Mesothelial cell of epicardium (in vitro differentiated cells): ENCODE measurements at regions not wholly inside any gene's neighbourhood (a gene's known extent, or its start where the extent isn't known, plus 50 kb on each side); places are given as distances from the start of the nearest gene placed in this dataset.
A peak's percentile ranks its signal among the peaks of the same experiment; 100 is the strongest.

Experiments used
- DNase-seq, 2 experiments: peaks; one replicate each; pipeline ENCODE4 v3.0.0; 2021; ENCODE audit warnings: low spot score in 2 of 2; ENCODE audit not compliant: unreplicated experiment in 2 of 2
- H3K27ac Mint-ChIP-seq: 2 replicates; pipeline ENCODE4 v1.8.0; 2021; ENCODE audit warnings: mixed read lengths
- H3K27me3 Mint-ChIP-seq: 2 replicates; pipeline ENCODE4 v1.8.0; 2021; ENCODE audit warnings: low read depth, mixed read lengths
- H3K36me3 Mint-ChIP-seq: 2 replicates; pipeline ENCODE4 v1.8.0; 2021; ENCODE audit warnings: mixed read lengths
- H3K4me1 Mint-ChIP-seq: 2 replicates; pipeline ENCODE4 v1.8.0; 2021; ENCODE audit warnings: mixed read lengths
- H3K4me3 Mint-ChIP-seq: 2 replicates; pipeline ENCODE4 v1.8.0; 2021; ENCODE audit warnings: mild to moderate bottlenecking, moderate library complexity, mixed read lengths
- H3K9me3 Mint-ChIP-seq: 2 replicates; pipeline ENCODE4 v1.8.0; 2021; ENCODE audit warnings: mixed read lengths
- TF ChIP-seq, protein P1 (sequence below): fragments of 200-600 bp; sonication (generic); IDR thresholded peaks from one replicate; pipeline ENCODE4 v1.5.0; 2021; ENCODE audit warnings: antibody characterized with exemption; ENCODE audit not compliant: unreplicated experiment

DNA sequence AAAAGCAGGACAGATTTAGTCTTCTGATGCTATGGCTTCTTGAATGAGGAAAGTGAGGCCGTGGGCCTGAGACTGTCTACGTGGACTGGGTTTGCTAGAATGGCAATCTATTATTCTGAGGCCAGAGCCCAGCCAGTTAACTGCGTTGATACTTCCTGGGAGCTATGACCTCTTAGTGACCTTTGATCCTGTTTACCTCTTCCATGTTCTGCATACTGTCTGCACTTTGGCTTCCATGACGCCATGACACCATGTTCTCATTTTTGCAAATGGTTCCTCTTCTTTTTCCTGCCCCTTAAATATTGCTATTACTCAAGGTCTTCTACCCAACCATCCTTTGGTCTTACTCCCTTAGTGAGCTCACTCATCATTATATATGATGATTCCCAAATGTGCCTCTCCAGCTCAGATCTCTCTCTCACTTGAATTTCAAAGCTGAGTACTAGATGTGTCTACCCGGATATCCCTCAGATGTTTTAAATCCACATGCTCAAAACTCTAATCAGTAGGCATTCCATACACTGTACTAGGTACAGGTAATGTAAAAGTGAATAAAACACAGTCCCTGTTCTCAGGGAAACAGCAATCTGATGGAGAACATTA is 66.1 kb upstream of the ATP1A1 start:
- TF ChIP-seq, protein P1, sequence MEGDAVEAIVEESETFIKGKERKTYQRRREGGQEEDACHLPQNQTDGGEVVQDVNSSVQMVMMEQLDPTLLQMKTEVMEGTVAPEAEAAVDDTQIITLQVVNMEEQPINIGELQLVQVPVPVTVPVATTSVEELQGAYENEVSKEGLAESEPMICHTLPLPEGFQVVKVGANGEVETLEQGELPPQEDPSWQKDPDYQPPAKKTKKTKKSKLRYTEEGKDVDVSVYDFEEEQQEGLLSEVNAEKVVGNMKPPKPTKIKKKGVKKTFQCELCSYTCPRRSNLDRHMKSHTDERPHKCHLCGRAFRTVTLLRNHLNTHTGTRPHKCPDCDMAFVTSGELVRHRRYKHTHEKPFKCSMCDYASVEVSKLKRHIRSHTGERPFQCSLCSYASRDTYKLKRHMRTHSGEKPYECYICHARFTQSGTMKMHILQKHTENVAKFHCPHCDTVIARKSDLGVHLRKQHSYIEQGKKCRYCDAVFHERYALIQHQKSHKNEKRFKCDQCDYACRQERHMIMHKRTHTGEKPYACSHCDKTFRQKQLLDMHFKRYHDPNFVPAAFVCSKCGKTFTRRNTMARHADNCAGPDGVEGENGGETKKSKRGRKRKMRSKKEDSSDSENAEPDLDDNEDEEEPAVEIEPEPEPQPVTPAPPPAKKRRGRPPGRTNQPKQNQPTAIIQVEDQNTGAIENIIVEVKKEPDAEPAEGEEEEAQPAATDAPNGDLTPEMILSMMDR = no peak
- Mint-ChIP-seq H3K9me3 (peaks cover 6% of the 10 kb centered on the region), H3K4me1 (peaks cover 30% of the 10 kb centered on the region), H3K36me3 (no peaks in the 10 kb centered on the region), H3K27ac (no peak overlapping the region), H3K4me3 (no peak overlapping the region), H3K27me3 (no peaks in the 10 kb centered on the region)
- no peak for DNase-seq

- no peak for DNase-seq
- Mint-ChIP-seq H3K4me3 (no peak overlapping the region), H3K4me1 (peaks cover 41% of the 10 kb centered on the region), H3K36me3 (no peaks in the 10 kb centered on the region), H3K27ac (no peak overlapping the region), H3K27me3 (no peaks in the 10 kb centered on the region), H3K9me3 (peaks cover 6% of the 10 kb centered on the region)
- TF ChIP-seq, protein P1 = no peak
Observed at GRCh38 chr1:116308276-116308675, 64.8 kb upstream of the ATP1A1 start.

DNA sequence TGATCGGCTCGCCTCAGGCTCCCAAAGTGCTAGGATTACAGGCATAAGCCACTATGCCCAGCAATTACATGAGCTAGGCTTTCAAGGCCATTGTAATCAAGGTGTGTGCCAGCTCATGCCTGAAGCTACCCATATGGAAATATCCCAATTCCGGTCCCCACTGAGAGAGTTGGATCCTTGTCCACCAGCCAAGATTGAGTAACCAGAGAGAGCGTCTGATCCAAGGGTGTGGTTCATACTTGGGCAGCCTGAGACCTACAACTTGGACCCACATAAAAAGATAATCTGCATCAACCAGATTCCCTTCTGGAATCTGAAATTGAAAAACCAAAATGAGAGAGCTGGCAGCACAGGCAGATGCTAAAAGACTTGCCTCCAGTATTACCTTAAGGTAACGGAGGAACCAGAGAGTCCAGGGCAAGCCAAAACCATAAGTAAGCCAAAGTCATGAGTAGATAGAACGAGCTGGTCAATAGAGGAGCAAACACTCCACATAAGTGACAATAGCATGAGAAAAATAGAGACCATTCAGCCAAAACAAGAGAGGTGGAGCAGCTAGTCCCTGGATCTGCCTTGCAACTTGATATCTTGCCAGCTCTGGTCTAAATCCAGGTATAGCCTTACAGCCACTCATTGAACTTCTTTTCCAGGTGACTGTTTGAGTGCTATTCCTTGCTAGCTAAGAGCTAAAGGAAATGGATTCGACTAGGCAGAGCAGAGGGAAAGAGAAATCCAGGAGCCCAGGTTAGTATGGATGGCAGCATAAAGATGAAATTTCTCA is 63.8 kb upstream of the ATP1A1 start:
- DNase-seq = no peak
- Mint-ChIP-seq H3K4me1 (peaks cover 43% of the 10 kb centered on the region), H3K4me3 (no peak overlapping the region), H3K27ac (peak overlapping the region; percentile 47), H3K36me3 (no peaks in the 10 kb centered on the region), H3K9me3 (peaks cover under 1% of the 10 kb centered on the region), H3K27me3 (no peaks in the 10 kb centered on the region)
- TF ChIP-seq, protein P1 = no peak

GRCh38 chr1:116310180-116310579 is 62.9 kb upstream of the ATP1A1 start:
- Mint-ChIP-seq H3K4me1 (peaks cover 48% of the 10 kb centered on the region), H3K27ac (peak overlapping the region; percentile 79), H3K36me3 (no peaks in the 10 kb centered on the region), H3K9me3 (no peaks in the 10 kb centered on the region), H3K4me3 (no peak overlapping the region), H3K27me3 (no peaks in the 10 kb centered on the region)
- TF ChIP-seq, protein P1 = no peak
- no peak for DNase-seq

GRCh38 chr1:116311193-116311592 is 61.9 kb upstream of the ATP1A1 start:
- H3K36me3 Mint-ChIP-seq = no peaks in the 10 kb centered on the region
- no peak for DNase-seq
- H3K9me3 Mint-ChIP-seq = no peaks in the 10 kb centered on the region
- peak overlapping the region; percentile 86 for H3K27ac Mint-ChIP-seq
- H3K4me3 Mint-ChIP-seq = no peak overlapping the region
- peaks cover 55% of the 10 kb centered on the region for H3K4me1 Mint-ChIP-seq
- TF ChIP-seq, protein P1 = no peak
- H3K27me3 Mint-ChIP-seq = no peaks in the 10 kb centered on the region
